Activated naive CD8-positive, alpha-beta T cell treated with anti-CD3 and anti-CD28 coated beads, Interleukin-2, amount 10 ng/mL, durations not matched to agents 7 days and 5 days (primary cell): ENCODE measurements at regions not wholly inside any gene's neighbourhood (a gene's known extent, or its start where the extent isn't known, plus 50 kb on each side); places are given as distances from the start of the nearest gene placed in this dataset.

Source experiments
- ATAC-seq: fragments of 150-1000 bp; cut with Tn5 transposase; one replicate; pipeline ENCODE4 v1.10.0; 2021; ENCODE audit warnings: low read depth, moderate library complexity
- POLR2A ChIA-PET: fragments of 350-600 bp; sonication (Branson Sonifier 250); formaldehyde crosslinking; loops from one replicate; lab custom pipeline; 2021; ENCODE audit warnings: antibody characterized with exemption; lab: Charles Lee
- DNase-seq: peaks from one replicate; pipeline ENCODE4 v3.0.0; 2021
- H3K27ac Mint-ChIP-seq: one replicate; pipeline ENCODE4 v1.8.0; 2022; ENCODE audit warnings: mild to moderate bottlenecking, mixed read lengths
- H3K27me3 Mint-ChIP-seq: one replicate; pipeline ENCODE4 v1.8.0; 2022; ENCODE audit warnings: mild to moderate bottlenecking, moderate library complexity, mixed read lengths
- H3K36me3 Mint-ChIP-seq: one replicate; pipeline ENCODE4 v1.8.0; 2021; ENCODE audit warnings: mild to moderate bottlenecking, mixed read lengths
- H3K4me1 Mint-ChIP-seq: one replicate; pipeline ENCODE4 v1.8.0; 2021; ENCODE audit warnings: mixed read lengths
- H3K4me3 Mint-ChIP-seq: one replicate; pipeline ENCODE4 v1.8.0; 2022; ENCODE audit warnings: mild to moderate bottlenecking, moderate library complexity, mixed read lengths
- H3K9me3 Mint-ChIP-seq: one replicate; pipeline ENCODE4 v1.8.0; 2021; ENCODE audit warnings: mixed read lengths

DNA sequence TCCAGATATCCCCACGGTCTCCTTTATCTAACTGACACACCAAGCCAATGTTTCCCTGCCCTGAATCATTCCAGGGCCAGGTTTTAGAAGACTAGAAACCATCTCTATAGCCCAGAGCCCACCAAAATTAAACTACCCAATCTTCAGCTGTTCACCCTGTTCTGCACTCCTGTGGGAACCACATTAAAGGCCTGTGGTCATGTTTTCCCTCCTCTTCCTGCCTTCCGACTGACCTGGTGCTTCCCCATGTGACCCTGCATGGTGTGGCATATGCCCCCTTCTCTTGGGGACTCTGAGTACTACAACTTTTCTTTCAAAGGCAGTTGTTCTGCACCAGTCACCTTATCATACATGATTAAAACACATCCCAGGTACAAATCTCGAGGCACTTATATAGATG is 155.0 kb downstream of the TMEM200A start:
- Mint-ChIP-seq H3K4me1 (peaks cover 40% of the 10 kb centered on the region), H3K27ac (peak overlapping the region; percentile 44), H3K36me3 (peaks cover 55% of the 10 kb centered on the region), H3K27me3 (no peaks in the 10 kb centered on the region), H3K4me3 (no peak overlapping the region), H3K9me3 (peaks cover 26% of the 10 kb centered on the region)
- POLR2A ChIA-PET, result no interaction called here
- DNase-seq (no peak), ATAC-seq (no peak)

DNA sequence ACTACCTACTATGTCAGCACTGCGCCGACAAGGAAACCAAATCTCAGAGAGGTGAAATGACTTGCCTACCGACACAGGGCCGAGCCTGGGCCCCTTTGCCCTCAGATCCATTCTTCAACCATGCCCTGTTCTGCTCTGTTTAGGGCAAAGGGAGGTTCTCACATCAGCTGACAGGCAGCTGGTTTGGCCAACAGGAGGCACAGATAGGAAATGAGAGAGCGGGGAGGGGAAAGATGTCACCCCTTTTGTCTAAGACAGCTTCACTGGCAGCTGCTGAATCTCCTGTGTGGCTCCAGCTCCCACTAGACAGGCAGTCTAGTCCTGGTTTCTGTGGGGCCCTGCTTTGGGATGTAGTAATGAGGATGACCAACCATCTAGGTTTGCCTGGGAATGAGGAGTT is 158.7 kb downstream of the TMEM200A start:
- Mint-ChIP-seq H3K4me1 (peaks cover 23% of the 10 kb centered on the region), H3K27ac (peak overlapping the region; percentile 79)
- no peak for ATAC-seq

DNA sequence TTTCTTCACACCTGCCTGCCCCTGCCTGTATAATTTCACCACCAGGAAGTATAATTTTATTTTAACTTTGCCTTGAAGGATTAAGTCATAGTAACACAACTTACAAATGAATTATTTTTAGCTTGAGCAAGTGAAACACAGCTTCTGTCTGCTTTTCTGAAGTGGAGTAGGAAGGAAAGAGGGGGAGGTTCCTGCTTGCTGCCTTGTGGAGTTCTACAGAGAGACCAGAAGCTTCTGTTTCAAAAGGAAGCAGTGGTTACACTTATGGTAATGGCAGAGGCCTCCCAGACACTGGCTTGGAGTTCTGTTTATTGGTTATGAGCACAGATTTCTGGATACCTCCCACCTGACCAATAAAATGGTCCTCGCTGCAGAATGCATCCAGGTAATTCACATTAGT is 159.6 kb downstream of the TMEM200A start:
- peak; percentile 66 for ATAC-seq
- H3K4me1 Mint-ChIP-seq, result peaks cover 23% of the 10 kb centered on the region
- peaks cover 37% of the 10 kb centered on the region for H3K36me3 Mint-ChIP-seq
- DNase-seq, result no peak
- peak overlapping the region; percentile 3 for H3K4me3 Mint-ChIP-seq
- peak overlapping the region; percentile 73 for H3K27ac Mint-ChIP-seq
- H3K27me3 Mint-ChIP-seq, result no peaks in the 10 kb centered on the region
- POLR2A ChIA-PET, result interaction anchor here (0.7 to 1.6 kb wide), 4 partner anchors 12 to 173 kb away, joined by 3 to 4 read pairs (median 4); no protein-coding TSS in a partner anchor
- peaks cover 17% of the 10 kb centered on the region for H3K9me3 Mint-ChIP-seq

More for the DNA sequence above, 158.7 kb downstream of the TMEM200A start:
- Mint-ChIP-seq H3K4me3 (no peak overlapping the region), H3K36me3 (peaks cover 41% of the 10 kb centered on the region), H3K9me3 (peaks cover 20% of the 10 kb centered on the region), H3K27me3 (no peaks in the 10 kb centered on the region)
- DNase-seq, result no peak
- POLR2A ChIA-PET, result no interaction called here

DNA sequence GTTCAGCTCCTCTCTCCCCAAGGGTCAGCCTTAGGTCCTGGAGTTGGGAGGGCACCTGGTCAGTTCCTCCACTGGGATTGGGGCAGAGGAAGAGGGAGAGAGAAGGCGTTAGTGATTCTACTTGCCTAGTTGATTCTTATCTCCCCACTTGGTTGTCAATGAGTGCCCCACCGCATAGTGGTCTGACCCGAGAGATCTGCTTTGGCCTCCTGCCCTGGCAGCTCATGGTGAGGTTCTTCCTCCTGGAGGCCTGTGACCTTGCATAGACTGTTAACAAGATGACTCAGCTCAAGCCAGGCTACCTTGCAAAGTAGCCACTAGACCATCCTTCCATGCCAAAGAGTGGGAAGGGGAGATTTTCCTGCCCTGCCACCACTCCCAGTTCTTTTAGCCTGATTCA is 160.6 kb downstream of the TMEM200A start:
- POLR2A ChIA-PET, result interaction anchor here (1.6 kb wide), 1 partner anchor 50 kb away, joined by 4 read pairs; no protein-coding TSS in a partner anchor
- ATAC-seq (no peak), DNase-seq (no peak)
- no peak overlapping the region for H3K27ac Mint-ChIP-seq
- H3K9me3 Mint-ChIP-seq, result peaks cover 19% of the 10 kb centered on the region
- peaks cover 17% of the 10 kb centered on the region for H3K4me1 Mint-ChIP-seq
- H3K36me3 Mint-ChIP-seq, result peaks cover 37% of the 10 kb centered on the region
- H3K4me3 Mint-ChIP-seq, result no peak overlapping the region
- H3K27me3 Mint-ChIP-seq, result no peaks in the 10 kb centered on the region

DNA sequence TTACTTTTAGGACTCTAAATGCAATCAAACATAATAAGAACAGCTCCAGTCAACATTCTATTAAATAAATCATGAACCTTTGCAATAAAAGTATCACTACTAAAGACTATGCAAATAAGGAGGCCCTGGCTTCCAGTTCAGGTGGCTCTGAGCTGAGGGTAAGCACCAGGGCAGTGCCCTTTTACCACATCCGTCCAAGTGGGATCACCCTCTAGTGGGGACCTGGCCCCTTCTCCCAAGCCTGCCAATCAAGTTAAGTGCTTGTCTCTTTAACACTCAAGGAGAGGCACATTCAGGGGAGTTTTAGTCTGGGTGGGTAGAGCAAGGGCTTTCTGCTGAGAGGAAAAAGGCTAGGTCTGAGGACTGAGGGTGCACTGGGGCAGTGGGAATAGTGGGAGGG is 161.4 kb downstream of the TMEM200A start:
- POLR2A ChIA-PET, result interaction anchor here (1.6 kb wide), 1 partner anchor 50 kb away, joined by 4 read pairs; no protein-coding TSS in a partner anchor
- H3K27me3 Mint-ChIP-seq, result no peaks in the 10 kb centered on the region
- peaks cover 17% of the 10 kb centered on the region for H3K4me1 Mint-ChIP-seq
- H3K36me3 Mint-ChIP-seq, result peaks cover 40% of the 10 kb centered on the region
- ATAC-seq (no peak), DNase-seq (no peak)
- no peak overlapping the region for H3K27ac Mint-ChIP-seq
- no peak overlapping the region for H3K4me3 Mint-ChIP-seq
- peaks cover 23% of the 10 kb centered on the region for H3K9me3 Mint-ChIP-seq

DNA sequence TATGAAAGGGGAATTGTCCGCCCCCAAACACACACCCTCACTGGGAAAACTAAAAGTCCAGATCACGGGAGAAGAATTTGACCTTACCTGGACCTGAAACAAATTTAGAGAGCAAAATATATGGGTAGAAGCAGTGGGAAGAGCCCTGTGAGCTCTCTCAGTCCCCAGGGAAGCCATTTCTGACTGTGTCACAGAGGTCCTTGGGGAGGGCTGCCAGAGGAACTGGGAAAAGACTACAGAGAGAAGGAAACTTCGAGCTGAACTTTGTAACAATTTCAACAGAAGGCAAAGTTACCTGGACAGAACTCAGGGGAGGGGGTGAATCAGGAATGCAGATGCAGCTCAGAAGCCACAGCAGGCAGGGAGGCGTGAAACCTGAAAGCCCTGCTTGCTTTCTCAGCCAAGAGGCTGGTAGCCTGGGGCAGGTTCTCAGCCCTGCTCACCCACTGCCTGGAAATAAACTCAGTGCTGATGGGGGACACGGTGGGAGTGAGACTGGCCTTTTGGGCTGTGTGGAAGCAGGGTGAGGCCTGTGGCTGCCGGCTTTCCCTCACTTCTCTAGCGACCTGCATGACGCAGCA is 163.8 kb downstream of the TMEM200A start:
- H3K9me3 Mint-ChIP-seq, result peaks cover 21% of the 10 kb centered on the region
- H3K27me3 Mint-ChIP-seq, result no peaks in the 10 kb centered on the region
- POLR2A ChIA-PET, result no interaction called here
- no peak overlapping the region for H3K27ac Mint-ChIP-seq
- DNase-seq, result no peak
- no peak for ATAC-seq
- H3K4me3 Mint-ChIP-seq, result no peak overlapping the region
- peaks cover 13% of the 10 kb centered on the region for H3K4me1 Mint-ChIP-seq
- peaks cover 32% of the 10 kb centered on the region for H3K36me3 Mint-ChIP-seq

DNA sequence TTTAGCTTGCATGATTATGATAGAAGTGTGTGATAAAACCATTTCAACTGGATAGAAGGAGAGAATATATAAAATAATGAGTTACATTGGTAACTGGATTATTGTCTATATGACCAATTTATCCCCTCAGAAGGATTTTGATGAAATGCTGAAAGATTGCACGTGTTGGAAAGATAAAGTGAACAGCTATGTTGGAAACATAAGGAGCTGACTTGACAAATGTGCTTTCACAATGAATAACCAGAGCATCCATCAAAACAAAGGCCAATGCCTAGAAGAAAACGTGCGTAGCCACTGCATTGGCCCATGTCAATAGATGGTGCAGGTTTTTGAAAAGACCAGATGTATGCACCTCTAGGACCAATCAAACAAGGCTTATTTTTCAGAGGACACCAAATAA is 168.8 kb downstream of the TMEM200A start:
- Mint-ChIP-seq H3K4me3 (no peak overlapping the region), H3K36me3 (peaks cover 43% of the 10 kb centered on the region), H3K9me3 (peaks cover 30% of the 10 kb centered on the region), H3K4me1 (peaks cover 14% of the 10 kb centered on the region), H3K27ac (no peak overlapping the region), H3K27me3 (no peaks in the 10 kb centered on the region)
- POLR2A ChIA-PET, result no interaction called here
- no peak for ATAC-seq
- no peak for DNase-seq

DNA sequence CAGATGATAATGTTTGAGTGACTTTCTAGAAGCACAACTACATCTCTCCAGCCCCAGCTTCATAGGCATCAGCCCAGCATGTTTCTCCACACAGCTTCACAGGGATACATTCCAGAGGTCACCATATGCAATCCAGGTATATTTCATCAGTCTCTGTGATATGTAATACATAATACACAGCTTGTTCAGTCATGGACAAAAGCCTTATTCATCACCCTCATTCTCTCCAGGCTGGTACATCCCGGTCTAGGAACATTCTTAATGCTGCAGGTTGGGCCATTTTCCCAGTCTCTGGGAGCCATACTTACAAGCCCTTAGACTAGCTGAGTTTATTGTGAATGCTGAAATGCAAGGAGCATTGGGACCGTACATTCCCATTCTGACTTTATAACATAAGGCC is 169.4 kb downstream of the TMEM200A start:
- Mint-ChIP-seq H3K4me1 (peaks cover 14% of the 10 kb centered on the region), H3K27ac (no peak overlapping the region), H3K36me3 (peaks cover 48% of the 10 kb centered on the region), H3K4me3 (no peak overlapping the region), H3K27me3 (peaks cover 3% of the 10 kb centered on the region), H3K9me3 (peaks cover 36% of the 10 kb centered on the region)
- no peak for DNase-seq
- no peak for ATAC-seq
- POLR2A ChIA-PET, result no interaction called here

DNA sequence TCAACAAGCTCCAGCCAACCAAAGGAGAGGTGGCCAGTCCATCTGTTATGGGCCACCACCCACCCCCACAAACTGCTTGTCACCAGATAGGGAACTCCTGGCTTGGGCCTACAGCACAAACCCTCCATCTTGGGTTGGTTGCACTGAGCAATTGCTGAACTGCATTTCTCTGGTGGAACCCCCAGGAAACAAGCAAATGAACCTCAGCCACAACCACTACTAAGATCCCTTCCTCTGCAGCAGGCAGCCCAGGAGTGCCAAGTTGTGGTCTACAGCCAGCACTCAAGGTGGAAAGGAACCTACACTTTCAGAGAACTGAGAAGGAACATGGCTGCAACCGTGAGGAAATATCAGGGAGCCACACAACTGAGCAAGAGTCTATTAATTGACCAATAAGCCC is 171.6 kb downstream of the TMEM200A start:
- POLR2A ChIA-PET, result interaction anchor here (2.2 kb wide), 1 partner anchor 38 kb away, joined by 10 read pairs; no protein-coding TSS in a partner anchor
- Mint-ChIP-seq H3K4me1 (peaks cover 14% of the 10 kb centered on the region), H3K9me3 (peaks cover 27% of the 10 kb centered on the region), H3K27me3 (peaks cover 3% of the 10 kb centered on the region), H3K27ac (peak overlapping the region; percentile 88), H3K36me3 (peaks cover 37% of the 10 kb centered on the region), H3K4me3 (peak overlapping the region; percentile 2)
- ATAC-seq (peak; percentile 97), DNase-seq (peak; percentile 45)

DNA sequence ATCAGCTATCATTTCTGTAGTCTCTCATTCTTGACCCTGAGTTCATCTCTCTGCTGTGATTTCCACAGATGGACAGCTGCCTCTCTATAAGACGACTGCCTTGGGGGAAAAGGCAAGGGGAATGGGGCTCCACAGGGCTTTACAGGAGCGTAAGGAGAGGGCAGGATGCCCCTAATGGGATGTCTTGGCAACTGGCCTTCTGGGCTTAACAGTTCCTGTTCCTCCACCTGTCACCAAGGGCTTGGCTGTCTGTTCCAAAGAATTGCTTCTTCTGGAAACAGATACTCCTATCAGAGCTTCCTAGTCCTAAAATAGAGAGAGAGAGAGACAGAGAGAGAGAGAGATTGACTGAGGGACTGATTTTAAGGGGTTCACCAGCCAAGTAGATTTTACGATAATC is 181.9 kb downstream of the TMEM200A start:
- H3K4me1 Mint-ChIP-seq, result no peaks in the 10 kb centered on the region
- no peak for DNase-seq
- POLR2A ChIA-PET, result interaction anchor here (0.8 kb wide), 1 partner anchor 34 kb away, joined by 3 read pairs; no protein-coding TSS in a partner anchor
- no peaks in the 10 kb centered on the region for H3K27me3 Mint-ChIP-seq
- no peak for ATAC-seq
- peaks cover 5% of the 10 kb centered on the region for H3K36me3 Mint-ChIP-seq
- no peak overlapping the region for H3K4me3 Mint-ChIP-seq
- peaks cover 6% of the 10 kb centered on the region for H3K9me3 Mint-ChIP-seq
- no peak overlapping the region for H3K27ac Mint-ChIP-seq

DNA sequence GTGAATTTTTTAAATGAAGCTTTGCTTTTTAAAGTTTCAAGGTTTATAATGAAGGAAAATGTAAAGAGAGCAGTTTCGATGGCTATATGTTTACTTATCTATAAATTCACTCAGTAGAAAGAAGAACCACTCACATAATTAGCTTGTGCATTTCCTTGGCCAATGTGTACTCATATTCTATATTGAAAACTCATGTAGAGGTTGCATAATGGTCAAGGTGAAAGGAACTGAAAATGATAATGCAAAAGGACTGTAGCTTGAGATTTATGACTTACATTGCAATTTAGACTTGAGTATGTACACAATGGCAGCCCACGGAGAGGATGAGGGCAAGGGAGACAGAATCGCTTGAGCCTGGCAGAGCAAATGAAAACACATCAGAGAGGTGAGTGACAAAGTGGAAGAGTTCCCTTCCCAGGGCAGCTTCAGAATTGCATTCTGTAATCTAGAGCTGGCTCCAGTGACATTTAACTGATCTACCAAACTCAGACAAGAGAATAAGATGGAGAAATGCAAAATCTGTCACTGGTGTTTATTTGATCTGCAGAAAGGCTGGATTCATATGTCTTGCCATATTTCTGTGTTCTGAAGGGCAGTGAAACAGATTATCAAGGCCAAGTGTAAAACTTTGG is 191.8 kb downstream of the TMEM200A start:
- H3K4me3 Mint-ChIP-seq, result no peak overlapping the region
- H3K36me3 Mint-ChIP-seq, result peaks cover 26% of the 10 kb centered on the region
- H3K4me1 Mint-ChIP-seq, result peaks cover 11% of the 10 kb centered on the region
- H3K27ac Mint-ChIP-seq, result no peak overlapping the region
- DNase-seq (no peak), ATAC-seq (no peak)
- peaks cover 15% of the 10 kb centered on the region for H3K9me3 Mint-ChIP-seq
- POLR2A ChIA-PET, result interaction anchor here (1.4 kb wide), 1 partner anchor 43 kb away, joined by 3 read pairs; no protein-coding TSS in a partner anchor
- no peaks in the 10 kb centered on the region for H3K27me3 Mint-ChIP-seq

DNA sequence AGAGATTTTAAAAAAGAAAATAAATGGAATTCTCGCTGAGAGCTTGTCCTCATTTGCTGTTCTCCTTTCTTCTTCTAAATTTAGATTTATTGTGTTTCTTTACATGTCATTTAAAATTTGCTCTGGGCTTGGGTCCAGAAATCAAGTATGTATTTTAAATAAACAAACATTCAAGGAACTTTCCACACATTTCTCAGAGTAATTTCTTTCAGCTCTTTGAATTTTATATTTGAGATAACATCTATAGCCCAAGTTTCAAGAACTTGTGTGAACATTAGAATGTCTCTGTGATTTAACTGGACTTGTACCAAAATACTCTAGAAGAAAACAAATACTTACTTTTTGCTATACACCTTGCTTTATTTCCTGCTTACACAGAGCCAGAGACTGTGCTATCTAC is 192.3 kb downstream of the TMEM200A start:
- DNase-seq (no peak), ATAC-seq (no peak)
- Mint-ChIP-seq H3K27me3 (no peaks in the 10 kb centered on the region), H3K4me1 (peaks cover 11% of the 10 kb centered on the region), H3K9me3 (peaks cover 12% of the 10 kb centered on the region), H3K27ac (no peak overlapping the region), H3K4me3 (no peak overlapping the region), H3K36me3 (peaks cover 26% of the 10 kb centered on the region)
- POLR2A ChIA-PET, result interaction anchor here (1.4 kb wide), 1 partner anchor 43 kb away, joined by 3 read pairs; no protein-coding TSS in a partner anchor

DNA sequence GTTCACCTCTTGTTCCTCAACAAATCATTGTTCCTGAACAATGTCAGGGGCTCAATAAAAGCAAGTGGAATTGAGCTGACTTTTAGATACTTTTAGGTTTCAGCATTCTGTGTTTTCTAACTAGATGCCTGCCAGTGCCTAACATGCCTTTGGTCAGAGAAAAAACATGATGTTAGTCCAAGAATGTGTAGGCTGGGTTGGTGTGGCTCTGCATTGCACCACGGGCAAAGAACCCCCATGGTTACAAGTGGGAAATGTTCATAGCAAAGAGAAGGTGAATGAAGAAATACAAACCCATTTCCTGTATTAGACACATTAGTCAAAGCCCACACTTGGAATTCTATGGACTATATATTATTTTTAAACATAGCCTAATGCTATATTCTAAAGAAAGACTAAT is 193.3 kb downstream of the TMEM200A start:
- DNase-seq (no peak), ATAC-seq (no peak)
- POLR2A ChIA-PET, result no interaction called here
- H3K27ac Mint-ChIP-seq, result no peak overlapping the region
- H3K27me3 Mint-ChIP-seq, result no peaks in the 10 kb centered on the region
- H3K4me3 Mint-ChIP-seq, result no peak overlapping the region
- peaks cover 9% of the 10 kb centered on the region for H3K4me1 Mint-ChIP-seq
- H3K36me3 Mint-ChIP-seq, result peaks cover 25% of the 10 kb centered on the region
- H3K9me3 Mint-ChIP-seq, result peaks cover 12% of the 10 kb centered on the region

DNA sequence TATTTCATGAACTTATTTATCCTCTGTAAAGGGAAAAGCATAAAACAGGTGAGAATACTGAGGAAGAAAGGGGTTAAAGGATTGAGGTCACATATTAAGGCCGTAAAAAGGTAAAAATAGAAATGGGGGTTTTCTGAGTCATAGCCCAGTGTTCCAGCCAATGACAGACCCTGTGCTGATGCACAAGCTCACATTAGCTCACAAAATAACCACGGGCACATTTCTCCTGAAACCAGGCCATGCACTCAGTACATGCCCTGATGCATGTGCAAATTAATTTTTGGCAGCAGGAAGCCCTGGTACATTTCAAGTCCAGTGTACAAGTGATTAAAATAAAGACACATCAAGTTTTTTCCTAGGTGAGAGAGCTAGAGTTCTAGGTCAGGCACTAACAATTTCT is 194.4 kb downstream of the TMEM200A start:
- Mint-ChIP-seq H3K4me1 (peaks cover 9% of the 10 kb centered on the region), H3K36me3 (peaks cover 22% of the 10 kb centered on the region), H3K27me3 (no peaks in the 10 kb centered on the region), H3K27ac (no peak overlapping the region), H3K9me3 (peaks cover 9% of the 10 kb centered on the region), H3K4me3 (no peak overlapping the region)
- DNase-seq (no peak), ATAC-seq (no peak)
- POLR2A ChIA-PET, result no interaction called here
